ENCODE measurements at regions not wholly inside any gene's neighbourhood (a gene's known extent, or its start where the extent isn't known, plus 50 kb on each side); places are given as distances from the start of the nearest gene placed in this dataset.

DNA sequence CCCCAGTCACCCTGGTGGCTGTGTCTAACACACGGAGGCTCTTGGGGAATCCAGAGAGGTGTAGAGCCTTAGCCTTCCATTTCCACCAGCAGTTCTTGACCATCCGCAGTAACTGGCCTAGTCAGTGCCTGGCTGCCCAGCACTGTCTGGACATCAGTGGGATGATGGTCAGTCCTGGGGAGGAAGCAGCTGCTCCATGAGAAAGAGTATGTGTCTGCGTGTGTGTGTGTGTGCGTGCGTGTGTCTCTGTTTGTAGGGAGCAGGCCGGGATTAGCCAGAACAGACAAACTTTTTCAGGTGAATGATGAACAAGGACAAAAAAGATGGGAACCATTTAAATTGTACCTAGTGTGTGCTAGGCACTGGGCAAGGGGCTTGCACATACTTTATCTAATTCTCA is 109.3 kb upstream of the SYT13 start:
- no peak overlapping the region for H3K4me3 ChIP-seq (ENCODE audit: insufficient read depth in 1 of 2, low read depth in 1 of 2, low read length in 2 of 2)
- H3K4me2 ChIP-seq (ENCODE audit: low read length, poor library complexity, severe bottlenecking): no peak overlapping the region
- no peak overlapping the region for H2AK5ac ChIP-seq (ENCODE audit: low read length, severe bottlenecking)
- no peaks in the 10 kb centered on the region for H3K36me3 ChIP-seq (ENCODE audit: control insufficient read depth in 1 of 2, insufficient read depth in 2 of 2, low read depth in 1 of 2, low read length in 2 of 2)
- no peak overlapping the region for H2BK15ac ChIP-seq (ENCODE audit: low read depth, poor library complexity, severe bottlenecking)
- peak overlapping the region in 1 of 2 experiments; percentile 58 for H3K14ac ChIP-seq (ENCODE audit: low read length in 2 of 2)
- H3K79me1 ChIP-seq (replicated peaks; ENCODE audit: low read length, poor library complexity, severe bottlenecking): no peaks in the 10 kb centered on the region
- peak overlapping the region in 1 of 2 experiments; percentile 5 for H3K18ac ChIP-seq (ENCODE audit: low read depth in 1 of 2, low read length in 2 of 2)
- H2BK5ac ChIP-seq (ENCODE audit: low read depth, low read length, poor library complexity, severe bottlenecking): no peak overlapping the region
- no peak overlapping the region for H2BK120ac ChIP-seq (ENCODE audit: low read depth, low read length)
- H3K23ac ChIP-seq (ENCODE audit: low read length in 2 of 2): no peak overlapping the region
- no peaks in the 10 kb centered on the region for H3K9me3 ChIP-seq (ENCODE audit: control insufficient read depth, low read length)
- H3K27me3 ChIP-seq (ENCODE audit: control insufficient read depth in 1 of 2, insufficient read depth in 1 of 2, low read length in 2 of 2): peaks cover 0 to 63% of the 10 kb centered on the region in 2 experiments
- H2BK12ac ChIP-seq (ENCODE audit: low read length in 2 of 2): peak overlapping the region in 1 of 2 experiments; percentile 87
- no peak overlapping the region for H4K8ac ChIP-seq (ENCODE audit: low read length)
- no peak overlapping the region for H3K27ac ChIP-seq (ENCODE audit: low read length, poor library complexity, severe bottlenecking)
- 96% methylated on average over 6 of the region's 6 CpGs for WGBS
- no peak overlapping the region for H4K91ac ChIP-seq (ENCODE audit: low read length)
- no peak for DNase-seq
- H2AFZ ChIP-seq (ENCODE audit: low read depth, low read length): no peak overlapping the region
- H3K9ac ChIP-seq (ENCODE audit: low read length): no peak overlapping the region
- H3K4ac ChIP-seq (ENCODE audit: low read depth in 1 of 2, low read length in 2 of 2): peak overlapping the region in 1 of 2 experiments; percentile 32
- peaks cover 21% of the 10 kb centered on the region for H3K4me1 ChIP-seq (ENCODE audit: control insufficient read depth, insufficient read depth, low read depth, low read length)

GRCh38 chr11:45394294-45395085 is 108.3 kb upstream of the SYT13 start:
- no peaks in the 10 kb centered on the region for H3K79me1 ChIP-seq (replicated peaks; ENCODE audit: low read length, poor library complexity, severe bottlenecking)
- peaks cover 0 to 72% of the 10 kb centered on the region in 2 experiments for H3K27me3 ChIP-seq (ENCODE audit: control insufficient read depth in 1 of 2, insufficient read depth in 1 of 2, low read length in 2 of 2)
- no peak overlapping the region for H3K23ac ChIP-seq (ENCODE audit: low read length in 2 of 2)
- 78% methylated on average over 7 of the region's 8 CpGs for WGBS
- no peak overlapping the region for H3K9ac ChIP-seq (ENCODE audit: low read length)
- no peak overlapping the region for H2AFZ ChIP-seq (ENCODE audit: low read depth, low read length)
- H3K18ac ChIP-seq (ENCODE audit: low read depth in 1 of 2, low read length in 2 of 2): peak overlapping the region in 1 of 2 experiments; percentile 16
- peaks cover 18% of the 10 kb centered on the region for H3K4me1 ChIP-seq (ENCODE audit: control insufficient read depth, insufficient read depth, low read depth, low read length)
- no peaks in the 10 kb centered on the region for H3K9me3 ChIP-seq (ENCODE audit: control insufficient read depth, low read length)
- H3K36me3 ChIP-seq (ENCODE audit: control insufficient read depth in 1 of 2, insufficient read depth in 2 of 2, low read depth in 1 of 2, low read length in 2 of 2): no peaks in the 10 kb centered on the region
- H2BK120ac ChIP-seq (ENCODE audit: low read depth, low read length): peak overlapping the region; percentile 8
- H4K8ac ChIP-seq (ENCODE audit: low read length): no peak overlapping the region
- peak overlapping the region; percentile 15 to 32 for H3K4ac ChIP-seq (ENCODE audit: low read depth in 1 of 2, low read length in 2 of 2)
- H3K14ac ChIP-seq (ENCODE audit: low read length in 2 of 2): no peak overlapping the region
- H3K4me2 ChIP-seq (ENCODE audit: low read length, poor library complexity, severe bottlenecking): no peak overlapping the region
- peak overlapping the region; percentile 21 for H2BK15ac ChIP-seq (ENCODE audit: low read depth, poor library complexity, severe bottlenecking)
- H2BK5ac ChIP-seq (ENCODE audit: low read depth, low read length, poor library complexity, severe bottlenecking): no peak overlapping the region
- no peak overlapping the region for H4K91ac ChIP-seq (ENCODE audit: low read length)
- H2AK5ac ChIP-seq (ENCODE audit: low read length, severe bottlenecking): no peak overlapping the region
- no peak overlapping the region for H3K4me3 ChIP-seq (ENCODE audit: insufficient read depth in 1 of 2, low read depth in 1 of 2, low read length in 2 of 2)
- no peak for DNase-seq
- no peak overlapping the region for H3K27ac ChIP-seq (ENCODE audit: low read length, poor library complexity, severe bottlenecking)
- peak overlapping the region in 1 of 2 experiments; percentile 53 for H2BK12ac ChIP-seq (ENCODE audit: low read length in 2 of 2)

GRCh38 chr11:45393826-45394225 is 107.7 kb upstream of the SYT13 start:
- DNase-seq: no peak
- no peak overlapping the region for H3K23ac ChIP-seq (ENCODE audit: low read length in 2 of 2)
- no peak overlapping the region for H2AK5ac ChIP-seq (ENCODE audit: low read length, severe bottlenecking)
- H2BK15ac ChIP-seq (ENCODE audit: low read depth, poor library complexity, severe bottlenecking): peak overlapping the region; percentile 29
- H3K14ac ChIP-seq (ENCODE audit: low read length in 2 of 2): no peak overlapping the region
- no peak overlapping the region for H2BK120ac ChIP-seq (ENCODE audit: low read depth, low read length)
- no peak overlapping the region for H2BK5ac ChIP-seq (ENCODE audit: low read depth, low read length, poor library complexity, severe bottlenecking)
- no peak overlapping the region for H3K9ac ChIP-seq (ENCODE audit: low read length)
- no peak overlapping the region for H3K4me2 ChIP-seq (ENCODE audit: low read length, poor library complexity, severe bottlenecking)
- H2AFZ ChIP-seq (ENCODE audit: low read depth, low read length): no peak overlapping the region
- peak overlapping the region; percentile 8 for H4K8ac ChIP-seq (ENCODE audit: low read length)
- H2BK12ac ChIP-seq (ENCODE audit: low read length in 2 of 2): peak overlapping the region; percentile 53 to 83
- H3K4ac ChIP-seq (ENCODE audit: low read depth in 1 of 2, low read length in 2 of 2): peak overlapping the region; percentile 29 to 32
- peak overlapping the region; percentile 30 to 89 for H3K18ac ChIP-seq (ENCODE audit: low read depth in 1 of 2, low read length in 2 of 2)
- H3K79me1 ChIP-seq (replicated peaks; ENCODE audit: low read length, poor library complexity, severe bottlenecking): no peaks in the 10 kb centered on the region
- H3K36me3 ChIP-seq (ENCODE audit: control insufficient read depth in 1 of 2, insufficient read depth in 2 of 2, low read depth in 1 of 2, low read length in 2 of 2): no peaks in the 10 kb centered on the region
- WGBS: 95% methylated on average over 11 of the region's 11 CpGs
- peaks cover 16% of the 10 kb centered on the region for H3K4me1 ChIP-seq (ENCODE audit: control insufficient read depth, insufficient read depth, low read depth, low read length)
- peak overlapping the region; percentile 34 for H4K91ac ChIP-seq (ENCODE audit: low read length)
- H3K9me3 ChIP-seq (ENCODE audit: control insufficient read depth, low read length): no peaks in the 10 kb centered on the region
- no peak overlapping the region for H3K4me3 ChIP-seq (ENCODE audit: insufficient read depth in 1 of 2, low read depth in 1 of 2, low read length in 2 of 2)
- peaks cover 0 to 78% of the 10 kb centered on the region in 2 experiments for H3K27me3 ChIP-seq (ENCODE audit: control insufficient read depth in 1 of 2, insufficient read depth in 1 of 2, low read length in 2 of 2)
- H3K27ac ChIP-seq (ENCODE audit: low read length, poor library complexity, severe bottlenecking): no peak overlapping the region

- Histone ChIP-seq H2BK120ac (ENCODE audit: low read depth, low read length) (no peak overlapping the region), H3K27ac (ENCODE audit: low read length, poor library complexity, severe bottlenecking) (no peak overlapping the region), H3K18ac (ENCODE audit: low read depth in 1 of 2, low read length in 2 of 2) (peak overlapping the region; percentile 9 to 89), H3K79me1 (replicated peaks; ENCODE audit: low read length, poor library complexity, severe bottlenecking) (no peaks in the 10 kb centered on the region), H2BK12ac (ENCODE audit: low read length in 2 of 2) (peak overlapping the region; percentile 38 to 83), H2AK5ac (ENCODE audit: low read length, severe bottlenecking) (no peak overlapping the region), H3K27me3 (ENCODE audit: control insufficient read depth in 1 of 2, insufficient read depth in 1 of 2, low read length in 2 of 2) (peaks cover 0 to 82% of the 10 kb centered on the region in 2 experiments), H2BK5ac (ENCODE audit: low read depth, low read length, poor library complexity, severe bottlenecking) (no peak overlapping the region), H3K4me2 (ENCODE audit: low read length, poor library complexity, severe bottlenecking) (no peak overlapping the region), H3K4me1 (ENCODE audit: control insufficient read depth, insufficient read depth, low read depth, low read length) (peaks cover 16% of the 10 kb centered on the region), H4K91ac (ENCODE audit: low read length) (peak overlapping the region; percentile 31), H2AFZ (ENCODE audit: low read depth, low read length) (no peak overlapping the region), H3K9me3 (ENCODE audit: control insufficient read depth, low read length) (no peaks in the 10 kb centered on the region), H3K4ac (ENCODE audit: low read depth in 1 of 2, low read length in 2 of 2) (peak overlapping the region in 1 of 2 experiments; percentile 32), H3K4me3 (ENCODE audit: insufficient read depth in 1 of 2, low read depth in 1 of 2, low read length in 2 of 2) (no peak overlapping the region), H4K8ac (ENCODE audit: low read length) (no peak overlapping the region), H2BK15ac (ENCODE audit: low read depth, poor library complexity, severe bottlenecking) (no peak overlapping the region), H3K9ac (ENCODE audit: low read length) (no peak overlapping the region), H3K23ac (ENCODE audit: low read length in 2 of 2) (no peak overlapping the region), H3K14ac (ENCODE audit: low read length in 2 of 2) (no peak overlapping the region), H3K36me3 (ENCODE audit: control insufficient read depth in 1 of 2, insufficient read depth in 2 of 2, low read depth in 1 of 2, low read length in 2 of 2) (no peaks in the 10 kb centered on the region)
- WGBS: 78% methylated on average over 6 of the region's 6 CpGs
- no peak for DNase-seq
Measured at GRCh38 chr11:45393334-45393733, 107.2 kb upstream of the SYT13 start.
